Activated naive CD4-positive, alpha-beta T cell treated with anti-CD3 and anti-CD28 coated beads, Interleukin-2, amount 10 ng/mL, durations not matched to agents 7 days and 5 days (primary cell): ENCODE measurements at regions not wholly inside any gene's neighbourhood (a gene's known extent, or its start where the extent isn't known, plus 50 kb on each side); places are given as distances from the start of the nearest gene placed in this dataset.

ENCODE experiments used
- CTCF ChIA-PET: fragments of 350-600 bp; sonication (Branson Sonifier 250); formaldehyde crosslinking; loops from one replicate; lab custom pipeline; 2021; ENCODE audit warnings: antibody characterized with exemption; lab: Charles Lee
- DNase-seq: peaks from one replicate; pipeline ENCODE4 v3.0.0-alpha.2; 2020
- H3K27ac Mint-ChIP-seq: one replicate; pipeline ENCODE4 v1.8.0; 2021; ENCODE audit warnings: mild to moderate bottlenecking, moderate library complexity, mixed read lengths
- H3K27me3 Mint-ChIP-seq: one replicate; pipeline ENCODE4 v1.8.0; 2021; ENCODE audit warnings: mild to moderate bottlenecking, mixed read lengths
- H3K36me3 Mint-ChIP-seq: one replicate; pipeline ENCODE4 v1.8.0; 2021; ENCODE audit warnings: mixed read lengths
- H3K4me1 Mint-ChIP-seq: one replicate; pipeline ENCODE4 v1.8.0; 2021; ENCODE audit warnings: mixed read lengths
- H3K4me3 Mint-ChIP-seq: one replicate; pipeline ENCODE4 v1.8.0; 2021; ENCODE audit warnings: mild to moderate bottlenecking, moderate library complexity, mixed read lengths
- H3K9me3 Mint-ChIP-seq: one replicate; pipeline ENCODE4 v1.8.0; 2021; ENCODE audit warnings: mixed read lengths

DNA sequence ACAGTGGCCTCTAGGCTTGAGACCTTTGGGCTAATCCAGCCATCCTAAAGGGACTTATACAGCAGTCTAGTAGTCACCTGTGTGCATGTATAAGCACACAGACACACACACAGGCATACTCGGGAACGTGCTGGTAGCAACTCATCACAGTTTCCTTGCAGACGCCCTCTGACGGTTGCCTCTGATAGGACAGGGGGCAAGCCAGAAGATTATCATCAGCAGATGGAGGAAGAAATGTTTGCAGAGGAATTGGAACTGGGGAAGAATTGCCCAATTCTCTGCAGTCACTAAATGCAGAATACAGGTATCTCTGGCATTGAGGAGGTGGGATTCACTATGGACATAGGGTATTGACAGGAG lies 222.2 kb downstream of the C1orf94 start:
- no peaks in the 10 kb centered on the region for H3K36me3 Mint-ChIP-seq
- CTCF ChIA-PET: no interaction called here
- no peaks in the 10 kb centered on the region for H3K4me1 Mint-ChIP-seq
- no peaks in the 10 kb centered on the region for H3K9me3 Mint-ChIP-seq
- H3K27ac Mint-ChIP-seq: no peak overlapping the region
- H3K4me3 Mint-ChIP-seq: no peak overlapping the region
- no peak for DNase-seq
- H3K27me3 Mint-ChIP-seq: no peaks in the 10 kb centered on the region

DNA sequence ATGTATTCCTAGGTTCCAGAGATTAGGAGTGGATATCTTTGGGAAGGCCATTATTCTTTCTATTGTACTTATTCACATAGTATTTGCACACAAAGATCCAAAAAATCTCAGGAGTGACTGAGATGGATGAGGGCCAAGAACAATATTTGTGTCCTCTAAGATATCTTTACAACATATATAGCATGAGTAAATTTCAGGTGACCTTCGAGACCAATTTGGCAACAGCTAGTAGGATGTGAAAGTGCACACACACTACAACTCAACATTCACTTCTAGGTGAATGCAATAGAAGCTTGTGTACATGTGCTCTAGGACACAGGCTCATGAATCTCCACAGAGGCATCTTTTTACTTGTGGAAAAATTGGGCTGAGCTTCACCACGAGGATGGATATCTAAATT lies 224.0 kb downstream of the C1orf94 start:
- Mint-ChIP-seq H3K27me3 (no peaks in the 10 kb centered on the region), H3K9me3 (no peaks in the 10 kb centered on the region), H3K4me1 (no peaks in the 10 kb centered on the region), H3K4me3 (no peak overlapping the region), H3K36me3 (no peaks in the 10 kb centered on the region), H3K27ac (no peak overlapping the region)
- no peak for DNase-seq
- CTCF ChIA-PET: no interaction called here

DNA sequence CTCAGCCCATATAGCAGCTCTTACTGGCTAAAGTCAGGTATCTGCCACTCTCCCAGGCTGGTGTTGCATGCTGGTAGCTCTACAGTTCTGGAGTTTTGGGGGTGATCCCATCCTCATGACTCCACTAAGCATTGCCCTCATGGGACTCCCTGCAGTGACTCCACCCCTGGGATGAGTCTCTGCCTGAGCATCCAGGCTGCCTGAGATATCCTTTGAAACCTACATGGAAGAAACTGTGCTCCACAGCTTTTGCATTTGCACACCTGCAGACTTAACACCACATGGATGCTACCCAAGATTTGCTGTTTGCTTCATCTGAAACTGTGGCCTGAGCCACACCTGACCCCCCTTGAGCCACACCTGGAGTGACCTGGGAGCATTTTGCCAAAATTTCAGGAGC lies 226.4 kb downstream of the C1orf94 start:
- CTCF ChIA-PET: no interaction called here
- no peak for DNase-seq
- H3K4me3 Mint-ChIP-seq: no peak overlapping the region
- H3K36me3 Mint-ChIP-seq: no peaks in the 10 kb centered on the region
- no peaks in the 10 kb centered on the region for H3K4me1 Mint-ChIP-seq
- no peak overlapping the region for H3K27ac Mint-ChIP-seq
- H3K27me3 Mint-ChIP-seq: no peaks in the 10 kb centered on the region
- H3K9me3 Mint-ChIP-seq: no peaks in the 10 kb centered on the region

DNA sequence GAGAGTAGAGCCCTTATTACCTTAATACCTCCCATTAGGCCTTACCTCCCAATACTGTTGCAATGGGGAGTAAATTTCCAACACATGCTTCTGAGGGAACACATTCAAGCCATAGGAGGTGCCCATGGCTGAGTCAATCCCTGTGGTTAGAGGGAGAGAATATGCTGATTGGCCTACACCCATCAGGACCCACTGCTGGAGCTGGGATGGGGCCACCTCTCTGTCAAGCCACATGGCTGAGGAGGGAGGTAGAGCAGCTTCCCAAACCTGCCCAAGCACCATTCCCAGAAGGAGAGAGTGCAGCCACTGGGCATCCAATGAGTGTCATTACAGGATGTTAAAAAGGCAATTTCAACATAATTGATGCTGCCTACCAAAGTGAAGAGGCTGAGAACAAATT lies 228.1 kb downstream of the C1orf94 start:
- Mint-ChIP-seq H3K36me3 (no peaks in the 10 kb centered on the region), H3K27me3 (no peaks in the 10 kb centered on the region), H3K4me1 (no peaks in the 10 kb centered on the region), H3K9me3 (no peaks in the 10 kb centered on the region), H3K4me3 (no peak overlapping the region), H3K27ac (no peak overlapping the region)
- no peak for DNase-seq
- CTCF ChIA-PET: no interaction called here

DNA sequence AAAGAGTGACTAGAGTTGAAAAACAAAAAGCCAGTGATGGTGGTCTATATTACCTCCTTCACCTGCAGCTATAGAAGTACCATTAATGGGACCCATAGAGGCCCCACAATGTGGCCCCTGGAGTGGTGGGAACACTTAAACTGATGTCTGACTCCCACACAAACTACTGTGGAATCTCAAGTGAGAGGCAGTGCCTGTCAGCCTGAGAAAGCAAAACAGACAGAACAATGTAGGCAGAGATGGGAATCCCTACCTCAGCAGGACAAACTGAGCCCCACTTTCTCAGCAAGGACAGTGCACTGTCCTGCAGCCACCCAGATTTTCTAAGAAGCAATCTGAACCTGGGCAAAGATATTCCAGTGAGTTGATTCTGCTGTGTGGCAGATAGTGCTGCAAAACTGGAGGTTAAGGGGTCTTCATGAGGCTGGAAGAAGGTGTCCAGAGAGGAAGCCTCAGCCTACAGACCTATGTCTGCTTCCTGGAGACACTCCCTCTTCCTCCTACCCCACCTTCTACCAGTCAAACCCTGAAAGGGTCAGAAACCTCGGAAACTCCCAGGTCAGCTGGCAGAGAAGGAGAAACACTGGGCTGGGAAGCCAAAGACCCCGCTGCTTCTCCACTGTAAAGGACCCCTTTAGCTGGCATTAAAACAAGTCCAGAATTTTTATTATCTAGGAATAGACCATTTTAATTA lies 228.7 kb downstream of the C1orf94 start:
- Mint-ChIP-seq H3K27ac (no peak overlapping the region), H3K4me3 (no peak overlapping the region), H3K27me3 (no peaks in the 10 kb centered on the region), H3K9me3 (no peaks in the 10 kb centered on the region), H3K4me1 (no peaks in the 10 kb centered on the region), H3K36me3 (no peaks in the 10 kb centered on the region)
- no peak for DNase-seq
- CTCF ChIA-PET: no interaction called here

DNA sequence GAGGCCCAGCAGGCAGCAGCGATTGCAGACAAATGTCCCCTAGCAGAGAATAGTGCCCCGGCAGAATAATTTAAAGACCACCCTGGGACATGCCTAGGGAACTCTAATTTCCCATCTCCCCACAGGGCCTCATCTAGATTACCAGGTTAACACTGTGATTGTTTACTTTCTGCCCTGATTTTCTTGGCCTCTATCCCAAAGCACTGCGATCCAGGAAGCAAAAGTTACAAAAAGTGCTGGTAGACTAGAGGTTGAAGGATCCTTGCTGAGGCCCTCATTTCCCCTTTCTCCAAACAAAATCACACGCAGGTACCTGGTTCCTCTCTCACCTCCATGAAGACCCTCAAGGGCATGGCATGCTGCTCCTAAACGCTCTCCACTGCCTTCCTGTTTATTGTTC lies 229.7 kb downstream of the C1orf94 start:
- no peaks in the 10 kb centered on the region for H3K4me1 Mint-ChIP-seq
- H3K9me3 Mint-ChIP-seq: no peaks in the 10 kb centered on the region
- H3K27me3 Mint-ChIP-seq: no peaks in the 10 kb centered on the region
- CTCF ChIA-PET: no interaction called here
- H3K27ac Mint-ChIP-seq: no peak overlapping the region
- no peak for DNase-seq
- no peak overlapping the region for H3K4me3 Mint-ChIP-seq
- no peaks in the 10 kb centered on the region for H3K36me3 Mint-ChIP-seq

DNA sequence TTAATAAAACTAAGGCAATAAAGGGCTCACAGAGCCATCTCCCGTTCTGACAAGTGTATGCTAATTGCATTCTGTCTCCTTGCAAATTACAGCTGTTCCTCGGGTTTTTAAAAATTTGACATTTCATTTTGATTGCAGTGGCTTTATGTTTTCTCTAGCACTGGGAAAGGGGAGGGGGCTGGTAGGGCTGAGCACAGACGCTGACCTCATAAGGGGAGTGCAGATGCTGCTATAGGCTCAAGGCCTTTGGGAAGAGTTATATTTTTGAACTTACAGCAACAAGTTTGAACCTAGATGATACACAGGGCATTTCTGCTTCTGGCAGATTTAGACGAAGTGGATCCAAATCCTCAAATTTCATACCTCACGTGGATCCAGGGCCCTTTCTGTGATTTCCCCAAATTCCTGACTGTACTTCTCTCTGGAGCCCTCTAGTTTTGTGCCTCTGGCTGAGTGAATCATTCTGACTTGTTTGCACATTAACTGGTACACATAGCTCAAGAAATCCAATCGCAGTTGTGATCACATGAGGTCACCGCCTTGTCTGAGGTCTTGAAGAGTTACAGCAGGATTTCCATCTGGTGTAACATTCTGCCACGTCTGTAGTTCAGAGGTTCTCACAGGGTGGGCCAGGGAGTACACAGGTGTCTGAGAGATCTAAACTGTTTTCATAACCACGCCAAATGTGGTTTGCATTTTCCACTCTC lies 230.3 kb downstream of the C1orf94 start:
- H3K4me3 Mint-ChIP-seq: no peak overlapping the region
- H3K36me3 Mint-ChIP-seq: no peaks in the 10 kb centered on the region
- no peak overlapping the region for H3K27ac Mint-ChIP-seq
- DNase-seq: no peak
- CTCF ChIA-PET: no interaction called here
- H3K27me3 Mint-ChIP-seq: no peaks in the 10 kb centered on the region
- no peaks in the 10 kb centered on the region for H3K4me1 Mint-ChIP-seq
- no peaks in the 10 kb centered on the region for H3K9me3 Mint-ChIP-seq

DNA sequence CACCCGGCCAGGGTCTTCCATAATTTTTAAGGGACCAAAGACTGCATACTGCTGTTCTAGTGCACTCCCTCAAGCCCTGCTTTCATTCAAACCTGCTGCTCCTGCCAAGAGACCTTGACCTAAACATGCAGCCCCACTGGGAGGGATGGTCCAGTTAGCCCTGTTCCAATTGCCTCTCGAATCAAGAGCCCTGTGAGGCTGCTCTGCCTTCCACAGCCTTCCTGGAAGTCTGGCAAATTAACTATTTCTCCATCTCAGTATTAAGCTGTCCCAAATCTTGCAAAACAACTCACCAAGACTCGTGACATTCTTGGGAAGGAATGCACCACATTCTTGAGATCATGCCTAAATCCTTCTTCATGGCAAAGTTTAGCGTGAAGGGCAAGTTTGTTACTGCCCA lies 231.3 kb downstream of the C1orf94 start:
- Mint-ChIP-seq H3K4me3 (no peak overlapping the region), H3K27me3 (no peaks in the 10 kb centered on the region), H3K36me3 (no peaks in the 10 kb centered on the region), H3K9me3 (no peaks in the 10 kb centered on the region), H3K4me1 (no peaks in the 10 kb centered on the region), H3K27ac (no peak overlapping the region)
- no peak for DNase-seq
- CTCF ChIA-PET: no interaction called here

DNA sequence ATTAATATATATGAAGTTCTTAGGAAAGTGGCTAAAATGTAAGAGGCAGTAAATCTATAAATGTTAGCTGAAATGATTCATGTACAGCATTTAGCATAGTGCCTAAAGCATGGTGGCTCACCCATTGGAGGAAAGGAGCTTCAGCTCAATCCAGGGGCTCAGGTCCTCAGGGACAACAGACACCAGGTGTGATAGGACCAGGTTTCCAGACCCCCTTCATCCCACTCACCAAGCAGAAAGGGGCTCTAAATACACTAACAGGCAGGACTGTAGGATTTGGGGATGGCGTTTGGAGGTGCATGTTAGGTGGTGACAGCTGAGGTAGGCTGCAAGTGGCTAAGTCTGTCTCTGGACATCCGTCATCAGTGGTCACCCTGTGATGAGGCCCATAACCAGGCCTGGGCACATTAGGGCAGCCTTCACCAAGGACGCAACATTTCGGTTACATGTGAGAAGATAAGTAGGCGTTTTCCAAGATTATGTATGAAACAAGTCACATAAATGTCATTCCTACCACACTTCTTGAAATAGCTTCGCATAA lies 233.1 kb downstream of the C1orf94 start:
- Mint-ChIP-seq H3K4me3 (no peak overlapping the region), H3K9me3 (no peaks in the 10 kb centered on the region), H3K27ac (no peak overlapping the region), H3K27me3 (no peaks in the 10 kb centered on the region), H3K4me1 (no peaks in the 10 kb centered on the region), H3K36me3 (no peaks in the 10 kb centered on the region)
- no peak for DNase-seq
- CTCF ChIA-PET: interaction anchor here (0.8 kb wide), 1 partner anchor 39 kb away, joined by 3 read pairs; no protein-coding TSS in a partner anchor

DNA sequence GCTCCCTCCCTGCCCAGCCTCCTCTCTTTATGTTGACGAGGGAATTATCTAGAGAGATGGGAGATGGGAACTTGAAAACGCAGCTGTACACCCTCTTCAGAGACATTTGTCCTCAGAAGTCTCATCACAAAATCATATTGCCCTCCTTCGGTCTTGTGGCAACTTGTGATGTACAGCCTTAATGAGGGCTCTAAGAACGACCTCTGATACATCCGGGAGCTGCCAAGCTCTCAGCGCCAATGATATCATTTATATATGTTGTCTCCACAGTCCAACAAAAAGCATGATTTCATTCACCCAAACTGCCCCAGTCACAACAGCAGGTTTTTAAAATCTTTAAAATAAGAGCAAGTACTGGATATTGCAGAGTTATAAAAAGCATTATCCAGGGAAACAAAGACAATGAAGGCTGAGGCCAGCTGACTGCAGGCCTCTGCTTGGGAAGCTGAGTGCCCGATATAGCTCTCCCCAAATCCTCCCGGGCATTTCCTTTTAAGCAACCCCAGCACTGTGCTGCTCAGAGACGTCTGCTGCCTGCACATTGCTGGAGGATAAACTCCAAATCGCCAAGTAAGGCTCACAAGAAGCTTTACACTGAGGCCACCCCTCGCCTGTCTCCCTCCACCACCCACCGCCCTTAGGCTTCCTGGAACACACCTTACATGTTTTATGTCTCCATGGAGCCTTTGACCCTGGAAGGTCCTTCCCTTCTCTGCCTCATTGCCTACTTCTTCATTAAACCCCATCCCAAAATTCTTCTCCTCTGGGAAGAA lies 236.1 kb downstream of the C1orf94 start:
- Mint-ChIP-seq H3K27ac (no peak overlapping the region), H3K4me3 (no peak overlapping the region), H3K9me3 (no peaks in the 10 kb centered on the region), H3K4me1 (no peaks in the 10 kb centered on the region), H3K27me3 (no peaks in the 10 kb centered on the region), H3K36me3 (no peaks in the 10 kb centered on the region)
- CTCF ChIA-PET: no interaction called here
- no peak for DNase-seq

DNA sequence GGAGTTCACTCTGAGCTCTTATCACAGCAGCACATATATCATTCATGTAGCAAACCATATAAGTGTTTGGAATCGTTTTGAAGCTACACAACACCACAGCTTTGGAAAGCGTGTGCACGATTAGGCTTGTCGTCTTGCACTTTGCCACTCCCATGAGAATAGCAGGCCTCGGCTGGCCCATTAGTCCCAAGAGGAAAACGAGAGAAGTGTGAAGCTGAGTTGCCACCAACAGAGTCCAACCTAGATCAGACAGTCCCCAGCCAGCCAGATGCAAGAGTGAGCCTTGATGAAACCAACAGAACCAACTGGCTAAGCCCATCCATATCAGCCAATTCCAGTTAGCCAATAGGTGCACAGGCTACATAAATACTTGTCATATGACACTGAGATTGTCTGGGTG lies 238.4 kb downstream of the C1orf94 start:
- Mint-ChIP-seq H3K9me3 (no peaks in the 10 kb centered on the region), H3K4me1 (no peaks in the 10 kb centered on the region), H3K27me3 (peaks cover 4% of the 10 kb centered on the region), H3K4me3 (no peak overlapping the region), H3K27ac (no peak overlapping the region), H3K36me3 (no peaks in the 10 kb centered on the region)
- CTCF ChIA-PET: no interaction called here
- no peak for DNase-seq

DNA sequence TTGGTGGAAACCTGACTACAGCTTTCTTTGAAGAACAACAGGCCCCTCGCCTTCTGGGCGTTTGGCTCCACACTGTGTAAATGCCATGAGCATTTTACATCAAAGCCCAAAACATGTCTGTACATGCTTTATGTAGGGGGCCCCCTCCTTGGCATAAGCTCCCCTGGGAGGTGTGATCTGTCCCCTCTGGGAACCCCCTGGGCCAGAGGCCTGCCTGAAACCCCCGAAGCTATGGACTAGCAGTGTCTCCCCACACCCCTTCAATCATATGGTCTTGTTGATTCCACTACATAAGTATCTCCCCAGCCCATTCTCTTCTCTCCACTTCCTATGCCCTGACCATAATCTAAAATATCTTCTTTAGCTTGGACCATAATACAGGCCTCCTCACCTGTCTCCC lies 241.5 kb downstream of the C1orf94 start:
- Mint-ChIP-seq H3K27me3 (peaks cover 4% of the 10 kb centered on the region), H3K9me3 (no peaks in the 10 kb centered on the region), H3K36me3 (no peaks in the 10 kb centered on the region), H3K27ac (no peak overlapping the region), H3K4me1 (no peaks in the 10 kb centered on the region), H3K4me3 (no peak overlapping the region)
- CTCF ChIA-PET: no interaction called here
- DNase-seq: no peak

DNA sequence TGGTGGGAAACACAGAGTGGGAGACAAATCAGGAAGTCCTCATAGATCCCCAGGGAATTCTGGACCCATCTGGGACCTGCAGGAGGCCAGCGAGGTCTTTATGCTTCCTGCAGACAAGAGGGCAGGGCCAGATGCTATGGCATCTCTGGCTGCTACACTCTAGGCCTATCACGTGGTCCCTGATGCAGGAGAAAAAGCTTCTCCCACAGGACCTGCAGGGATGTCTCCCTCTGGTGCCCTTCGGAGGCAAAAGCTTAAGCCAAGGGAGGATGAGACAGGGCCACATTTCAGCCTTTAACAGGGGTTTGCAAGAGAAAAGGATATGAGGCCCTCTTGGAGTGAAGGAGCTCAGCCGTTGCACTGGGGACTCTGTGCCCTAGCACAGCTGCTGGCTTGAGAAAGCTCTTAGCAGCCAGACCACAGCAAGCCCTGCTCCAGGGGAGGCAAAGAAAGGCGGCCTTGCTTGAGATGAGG lies 243.0 kb downstream of the C1orf94 start:
- Mint-ChIP-seq H3K27ac (no peak overlapping the region), H3K9me3 (no peaks in the 10 kb centered on the region), H3K27me3 (peaks cover 4% of the 10 kb centered on the region), H3K36me3 (no peaks in the 10 kb centered on the region), H3K4me3 (no peak overlapping the region), H3K4me1 (no peaks in the 10 kb centered on the region)
- CTCF ChIA-PET: no interaction called here
- DNase-seq: no peak

DNA sequence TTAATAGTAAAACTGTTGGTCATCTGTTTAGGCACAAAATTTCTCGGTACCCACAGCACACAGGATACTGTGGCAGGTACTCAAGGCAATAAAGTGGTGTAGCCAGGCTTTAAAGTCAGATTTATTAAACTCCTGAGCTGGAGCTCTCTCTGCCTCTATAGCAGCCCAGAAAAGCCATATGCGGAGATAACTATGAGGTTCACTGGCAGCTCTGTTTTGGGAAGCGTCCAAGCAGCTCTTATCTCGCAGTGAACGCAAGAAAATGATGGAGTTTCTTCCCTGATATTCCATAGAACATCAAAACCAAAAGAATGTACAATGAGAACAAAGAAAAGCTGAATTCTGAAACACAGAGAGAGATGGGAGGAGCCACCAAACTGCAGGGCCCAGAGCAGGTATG lies 248.3 kb downstream of the C1orf94 start:
- CTCF ChIA-PET: no interaction called here
- Mint-ChIP-seq H3K4me1 (no peaks in the 10 kb centered on the region), H3K9me3 (no peaks in the 10 kb centered on the region), H3K27me3 (peaks cover 8% of the 10 kb centered on the region), H3K27ac (no peak overlapping the region), H3K4me3 (no peak overlapping the region), H3K36me3 (no peaks in the 10 kb centered on the region)
- no peak for DNase-seq
